ENCODE measurements at regions not wholly inside any gene's neighbourhood (a gene's known extent, or its start where the extent isn't known, plus 50 kb on each side); places are given as distances from the start of the nearest gene placed in this dataset.

GRCh38 chr4:149145803-149146202 is 669.8 kb downstream of the IQCM start:
- no peaks in the 10 kb centered on the region for H3K79me2 ChIP-seq (ENCODE audit: control insufficient read depth, low read length)
- H3K4me2 ChIP-seq (ENCODE audit: low read length): no peak overlapping the region
- H3K4me1 ChIP-seq (ENCODE audit: control insufficient read depth, low read length): no peaks in the 10 kb centered on the region
- no peak overlapping the region for H3K4me3 ChIP-seq (ENCODE audit: low read length)
- no peaks in the 10 kb centered on the region for H3K9me2 ChIP-seq (replicated peaks; ENCODE audit: control insufficient read depth, low read length)
- TF ChIP-seq EZH2phosphoT487 (IDR thresholded peaks at IDR 0.05; ENCODE audit: borderline replicate concordance, low read length) (no peak), CTCF (IDR thresholded peaks at IDR 0.05; ENCODE audit: low read depth, low read length, poor library complexity, severe bottlenecking) (no peak)
- H3K27me3 ChIP-seq (ENCODE audit: control insufficient read depth, low read length): no peaks in the 10 kb centered on the region
- no peaks in the 10 kb centered on the region for H4K20me1 ChIP-seq (ENCODE audit: control insufficient read depth, insufficient read depth, low read depth, low read length)
- no peaks in the 10 kb centered on the region for H3K36me3 ChIP-seq (ENCODE audit: control insufficient read depth, low read length)
- no peaks in the 10 kb centered on the region for H3F3A ChIP-seq (ENCODE audit: control insufficient read depth, insufficient read depth)
- no peaks in the 10 kb centered on the region for H3K9me3 ChIP-seq (ENCODE audit: control insufficient read depth, insufficient read depth, low read length)
- H3K27ac ChIP-seq (ENCODE audit: low read depth, low read length): no peak overlapping the region

GRCh38 chr4:149144060-149144459 is 671.6 kb downstream of the IQCM start:
- Histone ChIP-seq H3K27me3 (ENCODE audit: control insufficient read depth, low read length) (no peaks in the 10 kb centered on the region), H3F3A (ENCODE audit: control insufficient read depth, insufficient read depth) (no peaks in the 10 kb centered on the region), H3K4me1 (ENCODE audit: control insufficient read depth, low read length) (no peaks in the 10 kb centered on the region), H3K9me2 (replicated peaks; ENCODE audit: control insufficient read depth, low read length) (no peaks in the 10 kb centered on the region), H3K27ac (ENCODE audit: low read depth, low read length) (no peak overlapping the region), H3K36me3 (ENCODE audit: control insufficient read depth, low read length) (no peaks in the 10 kb centered on the region), H3K79me2 (ENCODE audit: control insufficient read depth, low read length) (no peaks in the 10 kb centered on the region), H3K4me2 (ENCODE audit: low read length) (no peak overlapping the region), H3K9me3 (ENCODE audit: control insufficient read depth, insufficient read depth, low read length) (no peaks in the 10 kb centered on the region), H4K20me1 (ENCODE audit: control insufficient read depth, insufficient read depth, low read depth, low read length) (no peaks in the 10 kb centered on the region), H3K4me3 (ENCODE audit: low read length) (no peak overlapping the region)
- TF ChIP-seq EZH2phosphoT487 (IDR thresholded peaks at IDR 0.05; ENCODE audit: borderline replicate concordance, low read length) (no peak), CTCF (IDR thresholded peaks at IDR 0.05; ENCODE audit: low read depth, low read length, poor library complexity, severe bottlenecking) (no peak)

- Histone ChIP-seq H3K27me3 (ENCODE audit: control insufficient read depth, low read length) (no peaks in the 10 kb centered on the region), H3K36me3 (ENCODE audit: control insufficient read depth, low read length) (no peaks in the 10 kb centered on the region), H3K27ac (ENCODE audit: low read depth, low read length) (no peak overlapping the region), H3K4me3 (ENCODE audit: low read length) (no peak overlapping the region), H3F3A (ENCODE audit: control insufficient read depth, insufficient read depth) (no peaks in the 10 kb centered on the region), H3K9me3 (ENCODE audit: control insufficient read depth, insufficient read depth, low read length) (no peaks in the 10 kb centered on the region), H3K4me2 (ENCODE audit: low read length) (no peak overlapping the region), H3K9me2 (replicated peaks; ENCODE audit: control insufficient read depth, low read length) (no peaks in the 10 kb centered on the region), H3K79me2 (ENCODE audit: control insufficient read depth, low read length) (no peaks in the 10 kb centered on the region), H4K20me1 (ENCODE audit: control insufficient read depth, insufficient read depth, low read depth, low read length) (no peaks in the 10 kb centered on the region), H3K4me1 (ENCODE audit: control insufficient read depth, low read length) (no peaks in the 10 kb centered on the region)
- TF ChIP-seq EZH2phosphoT487 (IDR thresholded peaks at IDR 0.05; ENCODE audit: borderline replicate concordance, low read length): no peak
- no peak for TF ChIP-seq CTCF (IDR thresholded peaks at IDR 0.05; ENCODE audit: low read depth, low read length, poor library complexity, severe bottlenecking)
Measured at GRCh38 chr4:149141391-149141790, 674.3 kb downstream of the IQCM start.

- Histone ChIP-seq H3K9me2 (replicated peaks; ENCODE audit: control insufficient read depth, low read length) (no peaks in the 10 kb centered on the region), H3F3A (ENCODE audit: control insufficient read depth, insufficient read depth) (no peaks in the 10 kb centered on the region), H3K27ac (ENCODE audit: low read depth, low read length) (no peak overlapping the region), H3K4me2 (ENCODE audit: low read length) (no peak overlapping the region), H3K9me3 (ENCODE audit: control insufficient read depth, insufficient read depth, low read length) (no peaks in the 10 kb centered on the region), H3K4me3 (ENCODE audit: low read length) (no peak overlapping the region), H3K36me3 (ENCODE audit: control insufficient read depth, low read length) (no peaks in the 10 kb centered on the region), H3K4me1 (ENCODE audit: control insufficient read depth, low read length) (no peaks in the 10 kb centered on the region), H3K79me2 (ENCODE audit: control insufficient read depth, low read length) (no peaks in the 10 kb centered on the region), H4K20me1 (ENCODE audit: control insufficient read depth, insufficient read depth, low read depth, low read length) (no peaks in the 10 kb centered on the region), H3K27me3 (ENCODE audit: control insufficient read depth, low read length) (no peaks in the 10 kb centered on the region)
- TF ChIP-seq CTCF (IDR thresholded peaks at IDR 0.05; ENCODE audit: low read depth, low read length, poor library complexity, severe bottlenecking): no peak
- no peak for TF ChIP-seq EZH2phosphoT487 (IDR thresholded peaks at IDR 0.05; ENCODE audit: borderline replicate concordance, low read length)
Measured at GRCh38 chr4:149140841-149141240, 674.8 kb downstream of the IQCM start.
